ENCODE measurements at regions not wholly inside any gene's neighbourhood (a gene's known extent, or its start where the extent isn't known, plus 50 kb on each side); places are given as distances from the start of the nearest gene placed in this dataset.
"Not testable (repeated sequence)": the region's sequence is repeated elsewhere in the genome, so short reads cannot be mapped to it uniquely, and the experiment has no call there.

GRCh38 chr1:203401199-203401877 lies 50.4 kb upstream of the FMOD start:
- DNase-seq: no peak

DNA sequence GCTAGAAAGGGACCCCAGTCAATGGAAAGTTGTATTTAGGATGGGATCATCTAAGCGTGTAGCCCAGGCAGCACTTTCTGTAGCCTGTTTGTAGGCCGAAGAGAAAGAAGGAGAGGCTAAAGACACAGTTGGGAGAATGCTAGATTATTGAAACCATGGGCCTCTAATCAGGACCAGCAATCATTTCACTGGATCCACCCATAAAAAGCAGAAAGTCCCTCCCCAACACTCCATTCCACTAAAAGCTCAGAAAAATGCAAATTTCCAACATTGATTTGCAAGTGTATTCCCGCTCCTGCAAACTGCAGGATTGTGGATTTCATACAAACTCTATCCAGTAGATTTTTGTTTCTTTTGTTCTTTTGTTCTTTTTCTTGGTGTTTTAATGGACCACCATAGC lies 51.2 kb upstream of the FMOD start:
- no peak for DNase-seq

DNA sequence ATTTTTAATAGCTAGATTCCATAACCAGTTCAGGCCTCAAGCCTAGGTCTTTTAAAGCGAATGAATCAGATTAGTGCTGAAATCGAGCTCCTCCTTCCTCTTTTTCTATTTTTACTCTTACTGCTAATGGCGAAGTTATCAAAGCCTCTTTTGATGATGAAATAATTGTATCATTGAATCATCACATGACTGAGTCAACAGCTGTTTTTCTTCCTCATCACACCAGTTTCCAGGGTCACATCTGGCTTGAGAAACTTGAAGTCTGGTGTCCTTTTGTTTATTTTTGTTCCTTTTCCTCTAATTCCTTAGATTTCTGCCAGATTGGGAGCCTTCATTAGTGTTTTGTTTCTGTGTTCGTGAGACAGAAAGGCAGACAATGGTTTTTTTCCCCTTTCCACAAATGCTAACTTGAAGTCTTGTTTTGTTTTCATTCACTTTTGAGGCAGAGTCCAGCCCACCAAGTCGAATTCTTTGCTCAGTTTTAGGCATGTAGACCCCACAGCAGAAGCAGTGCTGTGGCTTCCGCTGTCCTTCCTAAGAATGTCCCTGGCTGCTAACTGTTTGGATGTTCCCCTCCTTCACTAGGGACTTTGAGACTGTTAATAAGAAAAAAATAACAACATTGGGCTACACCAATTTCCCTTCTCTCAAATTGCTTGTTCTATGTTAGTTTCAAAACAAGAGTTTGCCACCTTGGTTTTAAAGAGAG lies 51.9 kb upstream of the FMOD start:
- DNase-seq: peak; percentile 2

- DNase-seq: no peak
These were observed 52.7 kb upstream of the FMOD start for GRCh38 chr1:203403586-203403985.

DNA sequence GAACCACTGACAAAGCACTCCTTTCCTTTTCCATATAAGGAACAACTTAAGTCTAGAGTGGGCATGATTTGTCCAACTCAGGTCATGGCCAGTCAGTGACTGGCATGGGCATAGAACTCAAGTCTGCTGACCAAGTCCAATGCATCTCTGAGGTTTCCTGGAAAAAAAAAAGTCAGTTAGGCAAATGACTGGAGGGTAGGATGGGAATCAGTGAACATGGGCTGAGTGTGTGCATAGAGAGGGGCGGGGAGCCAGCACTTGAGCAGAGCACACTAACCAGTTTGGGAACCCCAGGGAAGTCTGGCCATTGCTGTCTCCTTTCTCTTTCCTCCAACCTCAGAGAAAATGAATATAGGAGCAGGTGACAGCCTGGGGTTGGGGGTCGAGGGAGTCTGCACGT lies 53.6 kb upstream of the FMOD start:
- DNase-seq: no peak

DNA sequence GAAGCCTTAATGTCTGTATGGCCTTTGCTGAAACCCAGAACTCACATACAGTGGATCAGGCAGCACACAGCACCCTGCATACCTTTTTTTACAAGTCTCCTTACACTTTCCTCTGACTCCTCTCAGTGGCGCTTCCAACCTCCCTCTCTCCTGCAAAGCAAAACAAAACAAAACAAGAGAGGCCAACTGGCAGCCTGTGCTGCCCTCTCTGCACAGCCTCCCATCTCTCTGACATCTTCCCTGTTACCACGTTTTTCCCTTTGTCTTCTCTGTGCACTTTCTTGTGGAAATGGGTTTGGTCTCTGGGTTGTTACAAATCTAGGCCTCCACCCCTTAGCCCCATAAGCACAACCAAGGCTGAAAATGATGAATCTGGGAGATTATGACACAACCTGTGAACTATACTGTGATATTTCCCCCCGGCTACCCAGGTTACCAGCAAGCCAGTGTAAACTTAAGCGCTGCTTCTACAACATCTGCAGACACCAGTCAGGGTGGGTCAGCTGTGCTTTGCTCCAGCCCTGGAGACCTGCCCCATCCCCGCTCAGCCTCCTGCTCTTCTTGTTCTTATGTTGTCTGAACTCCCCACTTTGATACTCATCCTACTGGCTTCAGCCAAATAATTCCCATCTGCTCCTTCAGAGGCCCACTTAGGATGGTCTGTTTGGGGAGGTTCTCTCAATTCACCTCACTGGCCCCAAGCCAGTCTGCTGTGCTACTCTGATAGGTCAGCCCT lies 54.9 kb upstream of the FMOD start:
- no peak for DNase-seq

- no peak for DNase-seq
These were observed 55.6 kb upstream of the FMOD start for GRCh38 chr1:203406446-203407045.

DNA sequence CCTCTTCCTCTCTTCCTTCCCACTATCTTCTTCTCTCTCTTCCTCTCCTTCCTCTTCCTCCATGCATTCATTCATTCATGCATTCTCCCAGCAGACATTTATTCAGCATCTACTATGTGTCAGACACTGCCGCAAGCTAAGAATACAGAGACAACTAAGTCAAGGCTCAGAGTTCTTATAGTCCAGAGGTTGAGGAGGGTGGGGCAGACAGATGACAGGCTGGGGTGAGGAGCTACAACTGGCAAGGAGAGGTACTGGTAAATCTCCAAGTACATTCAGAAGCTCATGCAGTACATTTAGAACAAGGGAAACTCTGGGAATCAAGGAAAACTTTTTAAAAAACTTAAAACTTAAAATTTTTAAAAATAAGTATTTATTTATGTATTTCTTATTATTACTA lies 56.4 kb upstream of the FMOD start:
- no peak for DNase-seq

GRCh38 chr1:203408486-203409481 lies 57.9 kb upstream of the FMOD start:
- no peak for DNase-seq

- no peak for DNase-seq
These were observed 59.4 kb upstream of the FMOD start for GRCh38 chr1:203410182-203410900.

- DNase-seq: not testable (repeated sequence)
These were observed 60.5 kb upstream of the FMOD start for GRCh38 chr1:203411431-203411830.

DNA sequence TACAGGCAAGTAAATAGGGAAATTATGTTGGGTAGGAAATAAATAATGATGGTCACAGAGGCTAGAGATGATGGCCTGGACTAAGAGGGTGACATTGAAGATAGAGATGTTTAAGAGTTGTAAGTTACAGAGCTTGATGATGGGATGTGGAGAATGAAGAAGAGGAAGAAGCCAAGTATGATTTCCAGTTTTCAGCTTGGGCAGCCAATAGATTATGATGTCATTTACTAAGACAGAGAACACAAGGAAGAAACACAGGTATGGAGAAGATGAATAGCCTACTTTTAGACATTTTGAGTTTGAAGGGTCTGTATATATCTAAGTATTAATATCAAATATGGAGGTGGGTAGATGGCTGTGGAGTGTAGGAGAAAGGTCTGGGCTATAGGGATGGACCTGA lies 56.0 kb upstream of the PRELP start:
- DNase-seq: no peak

DNA sequence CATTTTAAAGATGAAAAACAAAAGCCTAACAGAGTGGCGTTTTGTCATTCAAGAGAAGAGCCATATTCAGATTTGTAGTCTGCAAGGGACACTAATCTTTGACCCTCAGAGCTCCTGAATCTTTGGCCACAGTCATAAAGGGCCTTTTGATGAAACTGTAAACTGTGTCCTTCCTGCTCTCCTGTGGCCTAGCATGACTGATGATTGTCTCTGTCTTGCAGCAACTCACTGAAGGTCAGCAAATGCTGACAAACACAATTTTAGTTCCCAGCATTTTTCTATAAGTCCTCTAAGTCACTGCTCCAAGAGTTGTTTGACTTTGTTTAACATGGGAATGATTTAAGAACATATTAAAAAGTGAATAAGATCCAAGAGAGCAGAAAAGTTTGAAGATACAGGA lies 55.3 kb upstream of the PRELP start:
- DNase-seq: no peak

- DNase-seq: no peak
These were observed 54.4 kb upstream of the PRELP start for GRCh38 chr1:203421246-203421645.

- no peak for DNase-seq
These were observed 53.5 kb upstream of the PRELP start for GRCh38 chr1:203422116-203422515.

DNA sequence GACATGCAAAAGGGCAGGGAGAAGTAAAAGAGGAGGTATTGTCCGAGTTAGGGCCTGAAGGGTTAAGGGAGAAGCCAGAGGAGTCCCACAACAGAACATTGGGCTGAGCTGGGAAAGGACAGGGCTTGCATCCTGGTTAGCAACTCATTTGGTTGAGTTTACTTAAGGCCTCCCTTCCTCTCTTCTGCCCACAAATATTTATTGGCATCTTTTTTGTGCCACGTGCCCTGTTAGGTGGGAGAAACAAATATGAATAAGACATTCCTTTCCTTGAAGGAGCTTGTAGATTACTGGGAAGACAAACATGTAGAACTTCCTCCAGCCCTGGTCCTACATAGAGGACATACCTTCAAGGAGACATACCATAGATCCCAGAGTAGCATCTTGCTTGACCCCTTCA lies 53.0 kb upstream of the PRELP start:
- no peak for DNase-seq

DNA sequence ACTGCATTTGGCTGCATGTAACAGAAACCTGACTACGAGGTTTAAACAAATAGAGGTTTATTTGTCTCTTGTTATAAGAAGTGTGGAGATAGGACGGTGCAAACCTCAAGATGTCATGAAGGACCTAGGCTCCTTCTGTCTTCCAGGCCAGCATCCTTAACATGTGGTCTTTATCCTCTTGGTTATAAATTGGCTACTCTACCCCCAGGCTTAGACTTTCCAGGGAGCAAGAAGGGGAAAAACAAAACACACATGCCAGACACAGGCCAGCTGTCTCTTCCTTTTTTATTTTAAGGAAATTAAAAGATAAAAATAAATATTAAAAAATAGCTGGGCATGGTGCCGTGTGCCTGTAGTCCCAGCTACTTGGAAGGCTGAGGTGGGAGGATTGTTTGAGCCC lies 51.3 kb upstream of the PRELP start:
- DNase-seq: no peak

- DNase-seq: no peak
These were observed 50.5 kb upstream of the PRELP start for GRCh38 chr1:203424861-203425662.

DNA sequence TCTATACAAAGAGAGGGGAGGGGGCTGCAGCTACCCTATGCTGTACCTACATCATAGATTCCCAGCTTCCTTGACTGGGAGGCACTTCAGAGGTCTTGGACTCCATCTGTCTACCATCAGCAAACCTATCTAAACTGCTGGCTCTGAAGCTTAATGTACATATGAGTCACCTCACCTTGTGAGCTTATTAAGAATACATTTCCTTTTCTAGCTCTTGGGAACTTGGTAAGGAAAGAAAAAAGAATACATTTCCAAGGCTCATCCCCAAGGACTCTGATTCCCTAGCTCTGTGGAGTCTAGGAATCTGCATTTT lies 50.0 kb upstream of the PRELP start:
- no peak for DNase-seq
